Fibroblast of lung (primary cell): ENCODE measurements at regions not wholly inside any gene's neighbourhood (a gene's known extent, or its start where the extent isn't known, plus 50 kb on each side); places are given as distances from the start of the nearest gene placed in this dataset.

Experiments used
- EZH2 ChIP-seq: IDR thresholded peaks from 2 replicates; pipeline ENCODE4 v1.5.1; 2012; ENCODE audit warnings: low read length, control low read depth, mild to moderate bottlenecking; ENCODE audit errors: missing control alignments
- TF ChIP-seq, protein P1 (sequence below), 2 donors: IDR thresholded peaks in 1 of 2; conservative IDR thresholded peaks in 1 of 2; 1 replicate in 1 of 2; 2 replicates in 1 of 2; pipeline ENCODE4 v1.5.1; 2011 to 2012; ENCODE audit warnings: low read length in 2 of 2, control low read depth in 1 of 2, inconsistent platforms in 1 of 2, low read depth in 1 of 2, mild to moderate bottlenecking in 1 of 2

DNA sequence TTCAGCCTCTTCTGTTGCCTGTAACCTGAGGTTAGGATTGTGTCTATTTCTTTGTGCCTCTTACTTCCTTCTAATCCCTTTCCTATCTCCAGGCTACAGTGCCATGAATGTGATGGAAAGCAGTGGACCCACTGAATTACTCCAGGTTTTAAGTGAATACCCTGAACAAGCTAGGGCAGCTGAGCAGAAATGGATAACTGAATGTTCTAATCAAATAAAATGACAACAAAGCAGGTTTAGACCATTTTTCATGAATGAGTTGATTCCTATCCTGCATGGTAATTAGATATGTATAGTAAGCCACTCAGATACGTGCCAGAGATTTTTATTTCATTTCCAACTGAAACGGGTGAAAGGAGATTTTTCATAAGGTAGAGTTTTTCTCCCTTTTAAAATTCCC is 127.5 kb upstream of the ZP4 start:
- TF ChIP-seq, protein P1, sequence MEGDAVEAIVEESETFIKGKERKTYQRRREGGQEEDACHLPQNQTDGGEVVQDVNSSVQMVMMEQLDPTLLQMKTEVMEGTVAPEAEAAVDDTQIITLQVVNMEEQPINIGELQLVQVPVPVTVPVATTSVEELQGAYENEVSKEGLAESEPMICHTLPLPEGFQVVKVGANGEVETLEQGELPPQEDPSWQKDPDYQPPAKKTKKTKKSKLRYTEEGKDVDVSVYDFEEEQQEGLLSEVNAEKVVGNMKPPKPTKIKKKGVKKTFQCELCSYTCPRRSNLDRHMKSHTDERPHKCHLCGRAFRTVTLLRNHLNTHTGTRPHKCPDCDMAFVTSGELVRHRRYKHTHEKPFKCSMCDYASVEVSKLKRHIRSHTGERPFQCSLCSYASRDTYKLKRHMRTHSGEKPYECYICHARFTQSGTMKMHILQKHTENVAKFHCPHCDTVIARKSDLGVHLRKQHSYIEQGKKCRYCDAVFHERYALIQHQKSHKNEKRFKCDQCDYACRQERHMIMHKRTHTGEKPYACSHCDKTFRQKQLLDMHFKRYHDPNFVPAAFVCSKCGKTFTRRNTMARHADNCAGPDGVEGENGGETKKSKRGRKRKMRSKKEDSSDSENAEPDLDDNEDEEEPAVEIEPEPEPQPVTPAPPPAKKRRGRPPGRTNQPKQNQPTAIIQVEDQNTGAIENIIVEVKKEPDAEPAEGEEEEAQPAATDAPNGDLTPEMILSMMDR (conservative IDR thresholded peaks at IDR 0.05 in 1 of 2, IDR thresholded peaks at IDR 0.05 in 1 of 2; ENCODE audit: low read depth in 1 of 2, low read length in 2 of 2), result no peak
- no peak for TF ChIP-seq EZH2
